ENCODE measurements at regions not wholly inside any gene's neighbourhood (a gene's known extent, or its start where the extent isn't known, plus 50 kb on each side); places are given as distances from the start of the nearest gene placed in this dataset.
A peak's percentile ranks its signal among the peaks of the same experiment; 100 is the strongest.

DNA sequence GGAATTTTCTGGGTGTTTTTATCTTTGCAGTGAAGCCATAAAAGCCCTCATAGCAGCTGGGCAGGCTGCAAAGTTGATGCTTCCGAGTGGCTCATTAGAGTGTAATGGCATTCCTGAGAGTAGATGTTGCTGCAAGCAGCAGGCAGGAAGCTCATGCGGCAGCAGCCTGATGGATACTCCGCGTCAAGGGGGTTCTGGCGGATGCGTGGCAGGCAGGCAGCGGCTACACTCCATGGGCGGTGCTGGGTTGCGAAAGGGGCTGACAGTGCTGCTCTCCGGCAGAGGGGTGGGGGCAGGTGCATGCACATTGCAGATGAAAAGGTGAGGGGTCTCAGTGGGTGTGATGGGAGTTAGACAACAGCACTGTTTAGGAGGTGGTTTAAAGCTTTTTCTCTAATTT lies 93.2 kb upstream of the AJAP1 start:
- no peak for DNase-seq

DNA sequence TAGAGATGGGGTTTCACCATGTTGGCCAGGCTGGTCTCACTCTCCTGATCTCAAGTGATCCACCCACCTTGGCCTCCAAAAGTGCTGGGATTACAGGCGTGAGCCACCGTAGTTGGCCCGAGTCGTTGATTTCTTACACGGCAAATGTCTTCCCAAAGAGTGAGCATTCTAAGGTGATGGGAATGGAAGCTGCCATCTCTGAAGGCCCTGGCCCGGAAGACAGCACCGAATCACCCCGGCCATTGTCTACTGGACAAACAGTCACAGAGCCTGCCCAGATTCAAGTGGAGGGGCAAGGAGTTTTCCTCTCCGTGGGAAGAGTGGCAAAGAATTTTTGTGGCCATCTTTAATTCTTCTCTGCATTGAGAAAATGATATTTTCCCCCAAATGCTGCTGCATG lies 92.1 kb upstream of the AJAP1 start:
- no peak for DNase-seq

DNA sequence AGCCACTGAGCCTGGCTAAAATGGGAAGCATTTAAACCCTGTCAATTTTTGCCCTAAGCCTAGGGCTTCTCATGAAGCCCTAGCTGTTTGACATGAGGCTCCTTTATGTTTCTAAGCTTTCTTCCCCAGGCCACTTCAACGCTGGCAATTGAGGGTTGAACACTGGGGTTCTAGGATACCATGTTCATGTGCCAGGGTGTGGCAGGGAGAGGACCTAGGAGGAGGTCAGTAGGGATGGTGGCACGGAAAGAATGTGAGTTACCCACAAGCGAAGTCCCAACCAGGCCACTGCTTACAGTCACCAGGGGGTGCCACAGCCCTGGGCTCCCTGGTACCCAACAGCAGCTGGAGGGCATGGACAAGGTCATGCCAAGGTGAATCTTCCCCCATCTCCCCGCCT lies 90.8 kb upstream of the AJAP1 start:
- no peak for DNase-seq

DNA sequence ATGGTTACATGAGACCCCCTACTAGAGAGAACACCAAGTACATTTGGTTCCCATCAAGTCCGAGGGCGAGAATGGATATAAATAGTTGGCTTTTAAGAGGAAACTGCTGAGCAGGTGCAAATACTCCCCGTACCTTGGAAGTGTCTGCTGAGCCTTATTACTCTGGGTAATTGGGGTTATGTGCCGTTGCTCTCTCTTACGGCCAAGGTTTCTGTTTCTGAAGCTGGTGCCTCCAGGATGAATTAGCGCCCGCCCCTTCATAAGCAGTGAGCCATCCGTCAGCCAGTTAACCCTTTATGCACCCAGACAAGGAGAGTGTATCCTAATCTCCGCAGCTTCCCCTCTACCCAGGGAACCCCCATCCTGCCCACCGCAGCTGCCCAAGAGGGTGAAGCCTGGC lies 90.4 kb upstream of the AJAP1 start:
- DNase-seq: no peak

DNA sequence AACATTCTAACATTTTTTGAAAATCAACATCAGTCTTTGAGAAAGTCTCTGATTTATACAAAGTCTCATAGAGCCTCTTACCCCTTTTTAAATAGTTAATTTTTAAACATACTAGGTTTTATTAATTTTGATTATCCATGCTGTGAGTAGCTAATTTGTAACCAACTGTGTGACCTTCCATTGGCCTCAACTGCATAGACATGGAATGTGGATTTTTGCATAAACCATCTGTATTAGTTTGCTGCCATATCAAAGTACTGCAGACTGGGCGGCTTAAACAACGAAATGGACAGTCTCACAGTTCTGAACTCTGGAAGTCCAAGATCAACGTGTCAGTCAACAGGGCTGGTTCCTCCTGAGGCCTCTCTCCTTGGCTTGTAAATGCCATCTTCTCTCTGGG lies 89.2 kb upstream of the AJAP1 start:
- DNase-seq: no peak

DNA sequence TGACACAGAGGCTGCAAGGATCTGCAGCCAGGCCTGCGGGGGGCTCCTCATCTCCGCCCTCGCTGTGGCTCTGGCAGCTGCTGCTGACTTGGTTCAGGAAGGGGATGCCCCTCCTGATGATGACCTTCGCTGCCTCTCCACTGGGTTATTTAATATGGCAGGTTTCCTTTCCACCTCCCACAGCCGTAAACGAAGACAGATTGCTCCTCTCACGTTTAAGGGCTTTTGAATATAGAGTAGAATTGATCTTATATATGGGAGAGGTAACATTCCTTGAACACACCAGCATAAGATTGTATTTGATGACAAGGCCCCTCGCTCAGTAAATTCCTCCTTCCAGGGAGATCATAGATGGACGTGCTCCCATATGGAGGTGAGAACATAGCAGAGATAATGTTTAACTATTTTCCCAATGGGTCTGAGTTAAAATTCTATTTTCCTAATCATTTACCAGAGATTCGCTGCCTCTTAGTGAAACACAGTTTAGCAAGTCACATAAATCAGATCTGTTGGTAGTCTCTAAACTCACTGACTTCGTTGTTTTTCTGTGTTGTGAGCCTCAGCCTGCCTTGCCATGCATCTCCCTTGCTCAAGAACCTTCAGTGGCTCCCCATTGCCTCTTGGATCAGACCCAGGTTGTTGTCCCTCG lies 88.5 kb upstream of the AJAP1 start:
- no peak for DNase-seq

DNA sequence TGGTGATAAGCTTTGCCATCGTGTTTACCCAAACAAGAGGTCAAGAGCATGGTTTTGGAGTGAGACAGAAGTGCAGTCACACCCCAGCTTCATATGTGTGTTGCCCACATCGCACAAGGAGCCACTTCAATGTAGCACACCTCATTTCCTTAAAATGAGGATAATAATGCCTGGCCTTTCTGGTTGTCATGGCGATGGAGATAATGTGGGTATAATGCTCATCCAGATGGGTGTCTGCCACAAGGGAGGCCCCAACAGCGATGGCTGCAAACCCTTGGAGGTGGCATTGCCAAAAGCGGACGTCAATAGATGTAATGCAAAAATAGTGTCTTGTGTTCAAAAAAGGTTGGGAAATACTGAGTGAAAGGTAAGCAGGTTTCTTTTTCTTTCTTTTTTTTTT lies 83.1 kb upstream of the AJAP1 start:
- DNase-seq: no peak

DNA sequence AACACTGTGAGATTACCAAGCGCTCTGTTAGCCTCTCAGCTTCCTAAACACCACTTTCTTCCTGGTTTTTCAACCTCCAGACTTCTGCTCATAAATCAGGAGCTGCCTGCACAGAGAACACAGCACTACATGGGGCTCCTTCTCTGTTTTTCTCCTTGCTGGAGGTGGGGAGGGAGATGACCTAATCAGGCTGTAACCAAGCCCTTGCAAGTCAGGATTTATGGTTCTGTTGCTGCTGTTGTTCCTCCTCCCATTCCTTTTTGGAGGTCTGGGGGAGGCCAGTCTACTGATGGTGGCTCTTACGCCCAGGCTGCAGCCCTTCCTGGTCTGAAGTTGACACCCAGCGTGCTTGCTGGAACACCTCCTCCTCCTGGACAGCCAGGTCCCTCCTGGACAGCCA lies 80.9 kb upstream of the AJAP1 start:
- no peak for DNase-seq

DNA sequence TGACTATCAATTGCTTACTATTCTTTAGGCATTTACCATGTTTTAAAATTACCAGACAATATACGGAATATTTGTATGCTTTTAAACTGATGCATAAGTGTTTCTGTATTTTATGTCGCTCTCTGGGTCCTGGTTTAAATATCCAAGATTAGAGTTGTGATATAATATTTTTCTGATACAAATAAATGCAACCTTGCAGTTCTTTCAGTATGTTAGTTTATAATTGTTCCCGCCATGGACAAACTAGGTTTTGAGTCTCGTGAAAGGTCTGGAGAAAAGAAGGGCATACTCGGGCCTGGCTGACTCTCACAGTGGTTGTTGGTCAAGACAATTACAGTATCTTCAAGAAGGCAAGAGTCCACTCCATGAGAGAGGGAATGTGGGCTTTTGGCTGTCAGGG lies 72.6 kb upstream of the AJAP1 start:
- no peak for DNase-seq

DNA sequence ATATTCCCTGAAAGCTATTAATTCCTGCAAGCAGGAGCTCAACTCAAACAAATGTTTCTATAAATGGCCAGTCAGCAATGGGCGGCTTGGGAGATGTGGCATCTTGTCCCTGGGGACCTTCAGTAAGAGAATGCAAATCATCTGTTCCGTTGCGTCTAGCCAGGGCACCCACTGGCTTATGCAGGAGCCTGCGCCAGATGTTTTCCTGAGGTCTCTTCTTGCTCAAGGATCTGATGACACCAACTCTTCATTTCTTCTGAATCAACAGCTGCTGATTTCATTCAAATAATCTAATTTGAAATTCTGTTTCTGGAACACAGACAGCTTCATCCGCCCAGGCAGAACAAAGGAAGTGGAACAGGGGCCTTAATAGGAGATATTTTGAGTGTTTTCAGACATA lies 70.0 kb upstream of the AJAP1 start:
- no peak for DNase-seq

DNA sequence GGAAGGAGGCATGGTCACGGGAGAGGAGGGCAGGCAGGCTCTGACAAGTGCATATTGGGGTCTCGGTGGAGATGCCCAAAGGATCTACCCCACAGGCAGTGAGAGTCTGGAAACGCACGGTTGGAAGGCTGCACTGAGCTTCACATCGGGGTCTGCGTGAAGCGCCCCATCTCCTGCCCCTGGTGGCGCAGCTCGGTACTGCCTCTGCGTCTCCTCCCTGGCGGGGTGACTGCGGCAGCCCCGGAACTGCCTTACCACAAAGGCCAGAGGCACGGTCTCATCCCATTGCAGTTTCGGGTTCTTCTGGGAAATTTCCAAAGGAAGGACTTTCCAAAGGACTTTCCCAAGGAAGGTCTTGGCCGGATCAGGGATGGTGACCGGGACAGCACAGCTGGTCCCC lies 69.2 kb upstream of the AJAP1 start:
- DNase-seq: peak; percentile 42

DNA sequence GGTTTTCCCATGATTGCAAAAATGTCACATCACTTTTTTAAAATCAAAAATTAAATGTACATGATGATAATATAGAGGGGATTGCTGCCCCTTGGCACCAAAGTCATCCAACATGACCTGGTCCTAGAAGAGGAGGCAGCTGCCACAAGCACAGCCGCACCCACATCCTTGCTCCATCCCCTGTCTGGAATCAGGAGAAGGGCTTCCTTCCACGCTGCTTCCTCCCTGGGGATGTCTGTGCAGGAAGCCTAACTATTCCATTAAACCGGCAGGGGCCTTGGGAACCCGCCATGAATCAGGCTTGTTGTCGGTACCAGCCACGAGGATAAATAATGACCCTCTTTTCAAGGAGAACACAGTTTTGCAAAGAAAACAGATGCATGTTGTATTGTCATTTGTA lies 68.7 kb upstream of the AJAP1 start:
- no peak for DNase-seq

DNA sequence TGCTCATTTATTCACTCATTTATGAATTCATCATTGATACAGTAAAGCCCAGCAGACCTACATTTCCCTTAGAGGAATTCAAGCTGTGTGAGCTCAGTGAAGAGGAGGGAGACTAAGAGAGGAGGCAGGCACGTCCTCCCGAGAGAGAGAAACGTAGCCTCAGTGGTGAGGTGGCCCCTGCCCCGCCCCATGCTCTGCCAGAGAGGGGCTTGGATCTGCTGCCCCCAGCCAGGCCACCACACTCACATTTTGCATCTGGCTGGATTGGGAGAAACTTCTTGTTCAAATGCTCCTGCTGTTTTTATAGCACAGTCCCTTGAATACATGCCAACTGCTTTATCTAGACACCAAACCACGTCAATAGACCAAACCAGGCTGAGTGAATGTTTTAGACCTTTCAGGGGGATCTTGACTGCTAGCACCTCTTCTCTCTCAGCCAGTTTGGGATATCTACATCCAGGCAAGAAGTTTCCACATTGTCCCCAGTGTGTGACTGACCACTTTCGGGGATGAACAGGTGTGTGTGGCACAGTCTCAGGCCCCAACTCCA lies 67.7 kb upstream of the AJAP1 start:
- no peak for DNase-seq

DNA sequence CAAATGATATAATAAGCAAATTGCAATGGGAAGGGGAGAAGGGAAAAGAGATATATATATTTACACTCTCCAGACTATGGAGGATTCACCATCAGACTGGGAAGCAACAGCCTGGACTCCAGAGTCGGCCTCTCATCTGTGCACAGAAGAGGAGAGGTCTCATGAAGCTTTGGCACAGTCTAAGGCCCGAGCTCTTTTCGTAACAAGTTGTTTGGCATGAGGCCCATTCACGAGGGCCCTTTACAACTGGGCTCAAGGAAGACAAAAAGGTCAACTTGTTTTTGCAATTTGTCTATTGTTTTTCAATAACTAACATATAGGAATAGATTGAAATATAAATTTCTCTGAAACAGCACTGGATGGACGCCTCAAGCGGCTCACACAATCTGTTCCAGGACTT lies 66.7 kb upstream of the AJAP1 start:
- no peak for DNase-seq

DNA sequence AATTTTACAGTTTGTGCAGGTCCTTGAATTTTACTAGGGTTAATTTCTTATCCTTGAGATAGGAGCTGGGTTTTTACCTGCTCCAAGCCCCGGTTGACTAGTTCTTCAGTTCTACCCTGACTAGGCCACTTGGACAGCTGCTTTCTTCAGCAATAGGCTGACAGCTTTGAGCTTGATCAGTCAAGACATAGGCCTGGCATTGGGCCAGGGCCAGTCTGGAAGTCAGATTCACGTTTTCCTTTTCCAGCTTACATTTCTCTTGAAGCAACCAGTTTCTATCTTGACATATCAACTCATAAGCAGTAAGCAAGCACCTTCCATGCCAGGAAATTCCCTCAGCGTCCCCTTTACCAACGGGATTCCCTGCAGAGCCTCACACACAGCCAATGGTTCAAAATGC lies 63.7 kb upstream of the AJAP1 start:
- no peak for DNase-seq

DNA sequence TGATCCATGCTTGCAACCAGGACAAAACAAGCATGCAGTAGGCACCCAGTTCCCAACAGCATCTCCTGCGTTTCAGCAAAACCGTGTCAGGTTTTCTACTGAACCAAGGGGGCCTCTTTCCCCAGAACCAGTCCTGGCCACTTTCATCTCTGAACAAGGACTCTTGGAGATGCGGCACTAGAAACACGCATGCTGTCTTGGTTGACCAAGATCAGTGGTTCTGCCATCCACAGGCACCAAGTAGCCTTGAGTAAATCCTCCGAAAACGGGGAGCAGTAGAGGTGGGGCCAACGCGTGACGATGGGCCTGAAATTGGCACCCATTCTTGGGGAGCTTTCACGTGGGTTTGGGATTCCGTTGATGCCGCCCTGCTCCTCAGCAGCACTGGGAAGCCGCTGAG lies 62.5 kb upstream of the AJAP1 start:
- DNase-seq: no peak

DNA sequence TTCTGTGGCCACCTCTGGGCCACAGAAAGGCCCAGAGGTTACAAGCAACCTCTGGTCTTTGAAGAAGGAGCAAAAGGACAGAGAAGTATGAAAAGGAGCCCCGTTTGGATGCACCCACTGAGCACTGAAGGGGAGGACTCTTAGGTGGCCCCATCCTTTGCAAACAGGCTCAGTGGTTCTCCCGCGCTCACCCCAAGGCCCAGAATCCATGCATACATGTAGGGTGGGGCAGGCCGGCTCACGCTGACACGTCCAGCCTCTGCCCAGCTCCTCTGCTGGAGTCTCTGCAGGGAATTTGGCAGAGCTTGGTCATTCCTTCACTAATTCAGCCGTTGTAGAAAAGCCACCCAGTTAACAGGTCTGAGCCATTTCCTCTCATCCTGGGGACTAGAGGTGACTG lies 61.3 kb upstream of the AJAP1 start:
- no peak for DNase-seq

DNA sequence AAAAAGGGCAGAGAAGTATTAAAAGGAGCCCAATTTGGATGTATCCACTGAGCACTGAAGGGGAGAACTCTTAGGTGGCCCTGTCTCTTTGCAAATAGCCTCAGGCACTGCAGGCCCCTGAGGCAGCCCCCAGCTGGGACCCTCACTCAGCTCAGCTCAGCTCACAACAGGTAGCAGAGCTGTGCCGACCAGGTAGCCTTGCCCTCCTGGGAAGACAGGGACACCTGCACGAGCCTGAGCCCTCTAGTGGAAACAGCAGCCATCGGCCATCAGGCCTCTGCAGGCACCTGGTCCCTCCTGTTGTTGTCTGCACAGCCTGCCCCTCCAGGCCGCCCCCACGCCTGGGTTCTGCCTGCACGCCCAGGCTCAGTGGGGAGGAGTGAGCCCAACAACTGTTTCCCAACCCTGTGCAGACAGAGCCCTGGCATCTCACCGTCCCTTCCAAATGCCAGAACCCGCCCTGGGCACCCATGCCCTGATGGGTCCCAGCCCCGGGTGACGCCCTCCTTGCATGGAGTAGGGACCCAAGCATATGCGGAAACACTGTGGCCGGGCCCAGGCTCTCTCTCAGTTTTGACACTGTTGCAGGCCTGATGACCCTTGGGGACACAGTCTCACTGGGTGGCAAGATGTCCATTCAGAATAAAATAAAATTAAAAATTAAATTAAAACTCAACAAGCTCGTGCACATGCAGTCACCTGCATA lies 60.0 kb upstream of the AJAP1 start:
- no peak for DNase-seq

DNA sequence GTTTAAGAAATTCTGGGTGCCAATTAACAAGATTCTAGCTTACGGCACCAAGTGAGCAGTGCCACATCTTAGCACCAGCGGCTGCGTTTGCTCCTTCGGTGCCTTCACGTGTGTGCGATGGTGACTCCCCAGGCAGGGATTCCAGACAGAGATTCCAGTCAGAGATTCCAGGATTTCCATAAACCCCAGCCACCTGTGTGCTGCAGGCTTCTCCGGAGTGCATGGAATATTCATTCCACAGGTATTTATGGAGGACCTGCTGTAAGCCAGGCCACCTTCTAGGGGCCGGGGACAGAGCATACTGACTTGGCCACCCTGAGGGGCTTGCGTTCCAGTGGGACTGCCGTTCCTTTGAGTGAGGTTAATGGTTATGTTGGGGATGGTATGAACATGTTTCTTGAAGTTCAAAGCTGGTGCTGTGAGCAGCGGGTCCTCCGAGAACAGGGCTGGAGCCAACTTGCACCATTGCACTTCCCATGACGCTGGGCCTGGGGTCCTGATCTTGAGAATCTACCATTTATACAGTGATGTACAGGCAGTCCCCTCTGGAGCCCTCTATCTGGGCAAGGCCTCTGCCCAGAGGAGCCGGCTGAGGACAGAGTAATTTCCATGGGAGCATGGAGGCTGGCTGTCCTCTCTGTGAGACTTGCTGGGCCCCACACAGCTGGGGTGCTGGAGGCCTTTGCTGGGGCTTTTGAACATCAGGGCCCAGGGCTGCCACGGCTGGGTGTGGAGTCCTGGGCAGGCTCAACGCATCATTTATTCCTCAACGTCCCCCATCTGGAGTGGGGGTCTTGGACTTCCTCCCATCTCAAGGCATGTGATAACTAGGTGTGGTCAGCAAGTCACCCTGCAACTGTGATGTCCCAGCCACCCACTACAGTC lies 58.8 kb upstream of the AJAP1 start:
- DNase-seq: no peak

DNA sequence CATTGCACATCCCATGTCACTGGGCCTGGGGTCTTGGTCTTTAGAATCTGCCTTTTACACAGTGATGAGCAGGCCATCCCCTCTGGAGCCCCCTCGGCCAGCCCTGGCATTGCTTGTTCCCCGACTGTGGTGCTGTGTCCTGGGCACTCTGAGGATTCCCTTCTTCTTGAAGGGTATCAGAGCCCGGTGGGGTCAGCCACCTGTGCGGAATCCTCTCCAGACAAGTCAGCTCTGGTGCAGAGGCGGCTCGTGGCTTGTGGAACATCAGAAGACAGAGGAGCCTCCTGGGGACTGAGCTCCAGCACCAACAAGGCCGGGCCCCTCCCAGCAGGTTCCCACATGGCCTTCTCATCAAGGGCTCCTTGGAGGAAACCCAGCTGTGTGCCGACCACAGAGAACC lies 57.9 kb upstream of the AJAP1 start:
- no peak for DNase-seq

DNA sequence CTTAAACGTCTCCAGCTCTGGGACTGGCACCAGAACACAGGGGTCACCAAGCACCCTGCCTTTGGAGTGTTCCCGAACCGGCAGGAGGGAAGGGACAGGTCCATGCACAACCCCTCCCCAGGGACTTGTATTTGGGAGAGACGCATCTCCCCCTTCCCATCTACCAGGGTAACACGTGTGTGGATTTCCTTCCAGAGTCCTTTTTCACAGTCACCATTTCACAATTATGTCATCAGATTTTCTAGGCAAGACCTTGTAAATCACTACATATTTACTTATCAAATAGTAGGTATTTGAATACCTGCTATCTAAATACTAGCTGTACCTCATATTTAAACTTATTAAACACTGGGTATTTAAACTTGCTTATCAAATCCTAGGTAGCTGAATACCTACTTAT lies 57.4 kb upstream of the AJAP1 start:
- no peak for DNase-seq

DNA sequence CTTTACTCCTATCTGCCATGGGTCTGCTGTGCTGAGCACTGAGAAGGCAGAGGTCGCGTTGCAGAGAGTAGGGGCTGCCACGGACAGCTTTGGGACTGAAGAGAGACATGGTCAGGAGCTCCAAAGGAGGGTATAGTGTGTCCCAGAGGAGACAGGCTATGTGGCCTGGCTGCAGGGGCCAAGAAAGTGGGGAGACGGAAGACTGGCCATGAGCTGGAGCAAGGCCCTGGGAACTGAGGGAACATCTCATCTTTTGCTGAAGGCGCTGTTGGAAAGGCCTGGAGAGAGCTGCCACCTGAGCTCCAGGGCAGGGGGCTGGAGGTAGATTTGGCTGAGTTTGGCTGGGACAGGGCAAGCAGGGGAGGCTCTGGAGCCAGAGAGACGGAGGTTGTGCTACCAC lies 55.8 kb upstream of the AJAP1 start:
- DNase-seq: no peak

DNA sequence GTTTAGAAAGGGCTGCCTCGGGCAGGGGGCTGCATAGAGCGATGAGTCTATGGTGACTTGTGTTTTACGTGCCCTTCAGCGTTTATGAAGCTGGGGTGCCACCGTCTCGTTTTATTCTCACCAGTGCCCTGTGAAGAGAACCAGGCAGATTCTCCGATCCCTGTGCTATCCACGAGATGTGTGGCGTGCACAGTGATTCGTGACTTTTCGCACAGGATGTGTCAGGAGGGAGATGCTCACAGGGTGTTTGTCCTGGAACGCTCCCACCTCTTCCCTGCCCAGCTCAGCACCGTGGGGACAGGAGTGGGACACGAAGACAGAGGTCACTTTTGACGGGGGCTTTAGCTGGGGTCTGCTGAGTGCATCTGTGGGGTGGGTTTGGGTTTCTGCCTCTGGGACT lies 54.9 kb upstream of the AJAP1 start:
- no peak for DNase-seq

DNA sequence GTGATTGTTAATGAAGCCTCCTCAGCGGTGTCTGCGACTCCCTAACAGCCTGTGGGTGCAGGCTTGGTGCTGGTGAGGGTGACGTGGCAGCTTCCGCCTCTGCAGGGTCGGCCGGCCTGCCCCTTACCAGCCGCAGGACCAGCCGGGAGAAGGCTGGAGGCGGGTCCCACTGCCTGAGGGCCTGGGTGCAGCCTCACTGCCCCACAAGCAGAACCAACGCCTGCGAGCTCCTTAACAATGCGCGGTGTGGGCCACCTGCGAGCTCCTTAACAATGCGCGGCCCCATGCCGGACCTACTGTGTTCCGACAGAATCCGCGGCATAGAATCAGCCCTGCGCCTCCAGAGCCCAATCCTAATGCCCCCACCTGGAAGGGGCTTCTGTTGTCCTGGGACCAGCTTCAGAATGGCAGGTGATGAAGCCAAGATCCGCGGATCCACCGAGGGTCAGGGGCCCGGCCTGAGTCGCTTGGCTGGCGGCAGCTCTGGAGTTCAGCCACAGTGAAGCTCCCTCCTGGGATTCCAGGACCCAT lies 54.4 kb upstream of the AJAP1 start:
- DNase-seq: no peak
